ENCODE measurements at regions not wholly inside any gene's neighbourhood (a gene's known extent, or its start where the extent isn't known, plus 50 kb on each side); places are given as distances from the start of the nearest gene placed in this dataset.

GRCh38 chr7:145605963-145606362, 510.6 kb upstream of the CNTNAP2 start:
- H2BK120ac ChIP-seq (replicated peaks; ENCODE audit: low read depth, low read length): no peak overlapping the region
- no peak overlapping the region for H3K4me2 ChIP-seq (ENCODE audit: insufficient read depth in 1 of 2, low read depth in 2 of 2, low read length in 2 of 2)
- no peaks in the 10 kb centered on the region for H3K79me1 ChIP-seq (ENCODE audit: low read depth, low read length)
- H2BK15ac ChIP-seq (ENCODE audit: low read length): no peak overlapping the region
- H3K9ac ChIP-seq (replicated peaks in 1 of 4; ENCODE audit: extremely low read depth in 1 of 4, low read depth in 3 of 4, low read length in 3 of 4): no peak overlapping the region
- H2BK5ac ChIP-seq (ENCODE audit: low read depth, low read length): no peak overlapping the region
- no peak overlapping the region for H2BK12ac ChIP-seq (ENCODE audit: low read depth, low read length)
- no peaks in the 10 kb centered on the region for H3K27me3 ChIP-seq (replicated peaks in 1 of 4; ENCODE audit: control insufficient read depth in 3 of 4, extremely low read depth in 1 of 4, insufficient read depth in 3 of 4, low read length in 3 of 4)
- no peak overlapping the region for H3K4me3 ChIP-seq (ENCODE audit: extremely low read depth in 1 of 4, insufficient read depth in 2 of 4, low read depth in 3 of 4, low read length in 4 of 4)
- H3K4ac ChIP-seq (replicated peaks; ENCODE audit: insufficient read length, low read depth, low read length): no peak overlapping the region
- H2AK5ac ChIP-seq (ENCODE audit: low read depth, low read length): no peak overlapping the region
- POLR2A ChIA-PET (ENCODE audit: partially characterized antibody): no interaction called here
- no peak overlapping the region for H3K18ac ChIP-seq (ENCODE audit: extremely low read depth, low read length)
- 96% methylated on average over 5 of the region's 5 CpGs; no CpG with 5 or more reads in 1 of the 2 experiments for WGBS, 2 experiments (ENCODE audit: extremely low coverage in 1 of 2, insufficient coverage in 1 of 2, insufficient read length in 1 of 2, insufficient replicate concordance in 2 of 2, low coverage in 1 of 2, low lambda C conversion rate in 2 of 2, missing lambda C conversion rate in 1 of 2)
- DNase-seq (ENCODE audit: low read depth in 1 of 2, low spot score in 2 of 2): no peak
- H3K27ac ChIP-seq (ENCODE audit: low read depth, low read length): no peak overlapping the region
- H4K8ac ChIP-seq (ENCODE audit: extremely low read depth, insufficient read depth, low read length): no peak overlapping the region
- no peak overlapping the region for H2BK20ac ChIP-seq (ENCODE audit: low read length)
- H4K20me1 ChIP-seq (replicated peaks in 1 of 2; ENCODE audit: control insufficient read depth in 1 of 2, insufficient read depth in 2 of 2, low read length in 2 of 2): no peaks in the 10 kb centered on the region
- no peaks in the 10 kb centered on the region for H3K4me1 ChIP-seq (replicated peaks in 1 of 4; ENCODE audit: control insufficient read depth in 3 of 4, insufficient read depth in 4 of 4, low read length in 3 of 4)
- no peak overlapping the region for H3K56ac ChIP-seq (replicated peaks; ENCODE audit: insufficient read length, low read depth, low read length)
- H3K14ac ChIP-seq (ENCODE audit: insufficient read length): no peak overlapping the region
- H2AFZ ChIP-seq (ENCODE audit: low read length): no peak overlapping the region
- FAIRE-seq: no peak
- no peaks in the 10 kb centered on the region for H3K23me2 ChIP-seq (ENCODE audit: low read depth, low read length)
- CTCF ChIA-PET (ENCODE audit: partially characterized antibody): no interaction called here
- no peaks in the 10 kb centered on the region for H3K36me3 ChIP-seq (ENCODE audit: control insufficient read depth in 2 of 4, insufficient read depth in 4 of 4, low read length in 3 of 4)
- H4K91ac ChIP-seq (replicated peaks; ENCODE audit: insufficient read length, low read length): no peak overlapping the region
- peaks cover 0 to 3% of the 10 kb centered on the region in 2 experiments; a peak in 1 of 4 replicates for H3K9me3 ChIP-seq (ENCODE audit: insufficient read depth in 2 of 2, low read depth in 1 of 2, low read length in 1 of 2)
- H3K79me2 ChIP-seq (ENCODE audit: control insufficient read depth in 1 of 2, insufficient read depth in 2 of 2, low read length in 2 of 2): no peaks in the 10 kb centered on the region
- no peak overlapping the region for H4K5ac ChIP-seq (ENCODE audit: insufficient read length, low read depth, low read length)
- no peak overlapping the region for H3K23ac ChIP-seq (ENCODE audit: insufficient read length)
- TF ChIP-seq HDAC2 (IDR thresholded peaks at IDR 0.05; ENCODE audit: borderline replicate concordance in 1 of 2, low read depth in 2 of 2, low read length in 2 of 2) (no peak), CBX5 (IDR thresholded peaks at IDR 0.05; ENCODE audit: low read depth, low read length) (no peak), TBP (IDR thresholded peaks at IDR 0.05; ENCODE audit: low read depth, low read length) (no peak), KDM1A (IDR thresholded peaks at IDR 0.05; ENCODE audit: borderline replicate concordance, low read length) (no peak), YY1 (IDR thresholded peaks at IDR 0.05; ENCODE audit: low read depth, low read length) (no peak), POU5F1 (IDR thresholded peaks at IDR 0.05; ENCODE audit: low read depth, low read length) (no peak), JUND (IDR thresholded peaks at IDR 0.05; ENCODE audit: low read length) (no peak), JUN (IDR thresholded peaks at IDR 0.05; ENCODE audit: low read depth, low read length) (no peak), TCF12 (IDR thresholded peaks at IDR 0.05; ENCODE audit: low read depth, low read length) (no peak), BRCA1 (IDR thresholded peaks at IDR 0.05; ENCODE audit: low read depth, low read length) (no peak), EP300 (IDR thresholded peaks at IDR 0.05; ENCODE audit: borderline replicate concordance in 1 of 2, low read depth in 2 of 2, low read length in 2 of 2) (no peak), RAD21 (IDR thresholded peaks at IDR 0.05 in 1 of 2, conservative IDR thresholded peaks at IDR 0.05 in 1 of 2; ENCODE audit: low read depth in 2 of 2, low read length in 2 of 2) (no peak), USF2 (IDR thresholded peaks at IDR 0.05; ENCODE audit: low read length) (no peak), KDM4A (IDR thresholded peaks at IDR 0.05; ENCODE audit: low read depth, low read length, severe bottlenecking) (no peak)
